ENCODE measurements at regions not wholly inside any gene's neighbourhood (a gene's known extent, or its start where the extent isn't known, plus 50 kb on each side); places are given as distances from the start of the nearest gene placed in this dataset.
A peak's percentile ranks its signal among the peaks of the same experiment; 100 is the strongest.

DNA sequence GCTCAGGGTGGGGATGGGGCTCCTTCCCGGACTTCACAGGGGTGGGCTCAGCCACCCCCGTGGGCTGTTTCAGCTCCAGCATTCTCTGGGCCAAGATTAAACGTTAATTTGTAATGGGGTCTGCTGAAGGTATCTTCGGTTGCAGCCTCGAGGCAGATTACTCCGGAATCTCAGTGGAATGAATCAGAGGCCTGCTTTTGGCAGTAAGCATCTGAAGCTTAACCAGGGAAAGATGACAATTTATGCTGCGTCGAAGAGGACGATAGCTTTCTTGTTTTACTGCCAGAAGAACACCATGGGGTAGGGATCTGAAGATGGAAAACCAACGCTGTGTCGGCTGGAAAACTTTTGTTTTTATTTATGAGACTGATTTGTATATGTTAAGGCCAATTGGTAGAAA is 129.2 kb upstream of the MSX1 start:
- TF ChIP-seq, protein P1, sequence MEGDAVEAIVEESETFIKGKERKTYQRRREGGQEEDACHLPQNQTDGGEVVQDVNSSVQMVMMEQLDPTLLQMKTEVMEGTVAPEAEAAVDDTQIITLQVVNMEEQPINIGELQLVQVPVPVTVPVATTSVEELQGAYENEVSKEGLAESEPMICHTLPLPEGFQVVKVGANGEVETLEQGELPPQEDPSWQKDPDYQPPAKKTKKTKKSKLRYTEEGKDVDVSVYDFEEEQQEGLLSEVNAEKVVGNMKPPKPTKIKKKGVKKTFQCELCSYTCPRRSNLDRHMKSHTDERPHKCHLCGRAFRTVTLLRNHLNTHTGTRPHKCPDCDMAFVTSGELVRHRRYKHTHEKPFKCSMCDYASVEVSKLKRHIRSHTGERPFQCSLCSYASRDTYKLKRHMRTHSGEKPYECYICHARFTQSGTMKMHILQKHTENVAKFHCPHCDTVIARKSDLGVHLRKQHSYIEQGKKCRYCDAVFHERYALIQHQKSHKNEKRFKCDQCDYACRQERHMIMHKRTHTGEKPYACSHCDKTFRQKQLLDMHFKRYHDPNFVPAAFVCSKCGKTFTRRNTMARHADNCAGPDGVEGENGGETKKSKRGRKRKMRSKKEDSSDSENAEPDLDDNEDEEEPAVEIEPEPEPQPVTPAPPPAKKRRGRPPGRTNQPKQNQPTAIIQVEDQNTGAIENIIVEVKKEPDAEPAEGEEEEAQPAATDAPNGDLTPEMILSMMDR (IDR thresholded peaks at IDR 0.05; ENCODE audit: insufficient read depth, missing control alignments) = no peak
- FAIRE-seq = no peak
- no peak for DNase-seq (ENCODE audit: insufficient read length, low spot score)

DNA sequence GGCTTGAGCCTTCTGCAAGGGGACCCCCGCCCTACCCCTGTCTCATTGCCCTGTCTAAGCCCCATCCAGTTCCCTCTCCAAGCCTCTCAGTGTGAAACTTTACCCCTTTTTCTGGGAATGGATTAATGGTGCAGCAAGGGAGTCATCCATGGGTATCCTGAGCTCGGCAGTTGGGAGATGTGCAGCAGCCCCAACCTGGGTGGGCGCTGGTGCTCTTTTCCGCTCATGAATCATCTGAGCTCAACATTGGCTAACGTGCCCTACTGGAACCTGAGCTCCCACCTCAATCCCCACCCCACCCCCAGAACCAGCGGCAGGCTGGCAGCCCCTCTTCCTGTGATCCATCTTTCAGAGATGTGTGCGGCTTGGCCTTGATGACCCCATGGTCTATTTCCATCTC is 130.3 kb upstream of the MSX1 start:
- DNase-seq (ENCODE audit: insufficient read length, low spot score) = no peak
- FAIRE-seq = no peak
- TF ChIP-seq, protein P1 (IDR thresholded peaks at IDR 0.05; ENCODE audit: insufficient read depth, missing control alignments) = no peak

DNA sequence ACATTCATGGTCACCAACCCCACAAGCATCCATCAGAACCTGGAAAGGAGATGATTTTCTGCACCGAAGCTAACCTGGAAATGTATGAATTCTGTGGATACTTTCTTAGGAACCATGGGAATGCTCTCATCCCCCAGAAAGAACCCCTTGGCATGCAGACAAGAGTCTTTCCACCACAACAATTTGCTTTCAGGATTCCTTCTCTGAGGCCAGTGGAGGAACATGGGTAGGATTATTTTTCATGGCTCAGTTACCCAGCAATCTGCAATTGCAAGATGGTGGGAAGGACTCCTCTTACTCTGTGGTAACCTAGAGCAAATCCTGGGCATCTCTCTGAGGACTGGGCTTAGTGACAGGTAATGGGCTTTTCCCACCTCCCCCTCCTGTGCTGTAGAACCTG is 131.9 kb upstream of the MSX1 start:
- FAIRE-seq (no peak), DNase-seq (ENCODE audit: insufficient read length, low spot score) (no peak)
- TF ChIP-seq, protein P1 (IDR thresholded peaks at IDR 0.05; ENCODE audit: insufficient read depth, missing control alignments) = no peak

DNA sequence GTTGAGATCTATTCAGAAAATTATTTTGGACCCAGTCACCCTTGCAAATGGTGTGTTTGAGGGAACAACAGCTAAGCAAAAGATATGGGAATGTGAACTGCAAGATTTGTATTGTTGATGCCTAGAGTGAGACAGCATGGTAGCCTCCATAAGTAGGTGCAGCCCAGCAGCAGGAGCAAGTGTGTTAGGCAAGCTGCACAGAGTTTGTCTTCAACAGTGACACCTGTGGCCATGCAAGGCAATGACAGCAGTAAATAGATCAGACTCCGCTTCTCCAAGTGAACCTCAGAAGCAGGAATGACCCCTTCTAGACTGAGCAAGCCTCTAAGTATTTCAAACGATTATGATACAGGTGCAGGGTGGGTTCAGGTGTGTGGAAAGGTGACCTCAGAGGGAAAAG is 133.4 kb upstream of the MSX1 start:
- DNase-seq (ENCODE audit: insufficient read length, low spot score) (no peak), FAIRE-seq (no peak)
- TF ChIP-seq, protein P1 (IDR thresholded peaks at IDR 0.05; ENCODE audit: insufficient read depth, missing control alignments) = peak; percentile 9

DNA sequence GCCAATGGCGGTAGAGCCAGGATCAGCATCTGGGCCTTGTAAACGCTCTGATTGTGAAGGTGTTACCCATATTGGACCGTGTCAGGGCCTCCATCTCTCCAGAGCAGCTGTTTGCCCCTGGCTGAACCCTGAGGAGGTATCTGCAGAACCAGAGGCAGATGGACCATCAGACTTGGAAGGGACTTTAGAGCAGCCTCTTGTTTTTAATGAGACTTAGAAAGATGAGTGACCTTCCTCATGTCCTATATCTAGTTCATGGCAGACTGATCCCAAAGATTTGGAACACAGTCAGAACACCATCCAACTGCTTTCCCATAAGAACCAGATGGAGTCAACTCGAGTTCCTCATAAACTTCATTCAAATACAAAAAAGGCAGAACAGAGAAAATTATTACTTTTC is 135.1 kb upstream of the MSX1 start:
- no peak for FAIRE-seq
- DNase-seq (ENCODE audit: insufficient read length, low spot score) = no peak
- TF ChIP-seq, protein P1 (IDR thresholded peaks at IDR 0.05; ENCODE audit: insufficient read depth, missing control alignments) = no peak

DNA sequence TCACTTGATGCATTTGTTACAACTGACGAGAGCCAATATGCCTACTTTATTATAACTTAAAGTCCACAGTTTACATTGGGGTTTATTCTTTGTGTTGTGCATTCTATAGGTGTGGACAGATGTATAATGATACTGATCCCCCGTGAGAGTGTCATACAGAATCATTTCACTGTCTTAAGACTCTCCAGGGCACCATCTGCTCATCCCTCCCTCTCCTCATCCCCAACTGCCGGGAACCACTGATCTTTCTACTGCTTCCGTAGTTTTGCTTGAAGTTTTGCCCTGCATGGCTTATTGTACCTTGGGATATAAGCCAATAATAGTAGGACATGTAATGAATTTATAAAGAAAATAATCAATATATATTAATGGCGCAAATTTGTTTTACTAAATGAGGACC is 137.8 kb upstream of the MSX1 start:
- TF ChIP-seq, protein P1 (IDR thresholded peaks at IDR 0.05; ENCODE audit: insufficient read depth, missing control alignments) = no peak
- DNase-seq (ENCODE audit: insufficient read length, low spot score) = no peak
- FAIRE-seq = peak; percentile 68

DNA sequence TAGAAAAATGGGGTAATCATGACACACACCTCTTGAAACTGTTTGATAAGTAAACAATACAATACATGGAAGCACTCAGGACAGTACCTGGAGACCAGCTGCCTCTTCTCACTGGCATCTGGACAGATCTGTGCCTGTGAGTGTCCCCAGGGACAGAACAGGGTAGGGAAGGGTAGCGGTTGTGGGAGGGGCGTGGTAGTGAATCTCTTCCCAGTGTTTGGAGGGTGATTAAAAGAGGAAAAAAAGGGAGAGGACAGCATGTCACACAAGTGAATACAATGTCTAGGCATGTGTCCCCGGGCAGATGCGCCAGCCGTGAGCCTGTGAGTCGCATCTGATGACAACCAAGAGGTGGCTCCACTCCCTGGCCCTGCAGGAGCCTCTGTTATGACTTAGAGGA is 138.8 kb upstream of the MSX1 start:
- DNase-seq (ENCODE audit: insufficient read length, low spot score) (no peak), FAIRE-seq (no peak)
- TF ChIP-seq, protein P1 (IDR thresholded peaks at IDR 0.05; ENCODE audit: insufficient read depth, missing control alignments) = no peak
